Left ventricle myocardium inferior (tissue), 1 donor: ENCODE measurements at regions not wholly inside any gene's neighbourhood (a gene's known extent, or its start where the extent isn't known, plus 50 kb on each side); places are given as distances from the start of the nearest gene placed in this dataset.

Experiments
- DNase-seq: peaks from one replicate; pipeline ENCODE4 v3.0.0-alpha.2; 2020
- H3K27ac ChIP-seq: fragments of 200-600 bp; replicated peaks from 2 replicates; pipeline ENCODE4 v1.8.0; 2021
- H3K27me3 ChIP-seq: fragments of 200-600 bp; 2 replicates; pipeline ENCODE4 v1.8.0; 2021; ENCODE audit warnings: low read depth
- H3K36me3 ChIP-seq: fragments of 200-600 bp; 2 replicates; pipeline ENCODE4 v1.8.0; 2021
- H3K4me1 ChIP-seq: fragments of 200-600 bp; 2 replicates; pipeline ENCODE4 v1.8.0; 2021
- H3K4me3 ChIP-seq: fragments of 200-600 bp; 2 replicates; pipeline ENCODE4 v1.8.0; 2021; ENCODE audit warnings: mild to moderate bottlenecking, moderate library complexity
- H3K9me3 ChIP-seq: fragments of 200-600 bp; replicated peaks from 2 replicates; pipeline ENCODE4 v1.8.0; 2021
- intact Hi-C: fragments of 100-400 bp; cut with micrococcal nuclease; formaldehyde crosslinking; loops from one replicate; pipeline ENCODE4 v1.11.0; 2022
- TF ChIP-seq, protein P1 (sequence below): fragments of 200-600 bp; IDR thresholded peaks from 2 replicates; pipeline ENCODE4 v1.8.0; 2021; ENCODE audit warnings: antibody characterized with exemption, mild to moderate bottlenecking, borderline replicate concordance
- donor health status: DM: no; HTN: yes; CAD: no; lungs with severe emphysema.

DNA sequence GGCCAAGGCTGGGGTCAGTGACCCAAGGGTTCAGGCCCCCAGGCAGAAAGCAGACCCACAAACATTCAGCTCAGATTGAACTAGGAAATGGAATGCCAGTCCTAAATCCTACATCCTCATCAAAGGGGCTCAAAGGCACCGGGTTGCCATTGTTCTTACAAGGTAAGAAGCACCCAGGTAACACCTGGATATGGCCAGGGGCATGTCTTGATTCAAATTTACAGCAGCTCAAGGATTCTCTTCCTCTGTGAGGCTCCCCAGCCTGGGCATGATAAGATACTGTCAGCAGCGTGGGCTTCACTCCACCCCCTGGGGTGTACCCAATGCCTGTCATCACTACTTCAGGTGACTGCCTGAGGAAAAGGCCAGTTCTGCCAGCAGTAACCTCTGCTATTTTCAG lies 92.1 kb upstream of the FSTL4 start:
- intact Hi-C loops = no loop called here
- Histone ChIP-seq H3K9me3 (no peaks in the 10 kb centered on the region), H3K27ac (no peak overlapping the region), H3K4me3 (no peak overlapping the region), H3K36me3 (no peaks in the 10 kb centered on the region), H3K27me3 (peaks cover 3% of the 10 kb centered on the region), H3K4me1 (no peaks in the 10 kb centered on the region)
- no peak for DNase-seq
- TF ChIP-seq, protein P1, sequence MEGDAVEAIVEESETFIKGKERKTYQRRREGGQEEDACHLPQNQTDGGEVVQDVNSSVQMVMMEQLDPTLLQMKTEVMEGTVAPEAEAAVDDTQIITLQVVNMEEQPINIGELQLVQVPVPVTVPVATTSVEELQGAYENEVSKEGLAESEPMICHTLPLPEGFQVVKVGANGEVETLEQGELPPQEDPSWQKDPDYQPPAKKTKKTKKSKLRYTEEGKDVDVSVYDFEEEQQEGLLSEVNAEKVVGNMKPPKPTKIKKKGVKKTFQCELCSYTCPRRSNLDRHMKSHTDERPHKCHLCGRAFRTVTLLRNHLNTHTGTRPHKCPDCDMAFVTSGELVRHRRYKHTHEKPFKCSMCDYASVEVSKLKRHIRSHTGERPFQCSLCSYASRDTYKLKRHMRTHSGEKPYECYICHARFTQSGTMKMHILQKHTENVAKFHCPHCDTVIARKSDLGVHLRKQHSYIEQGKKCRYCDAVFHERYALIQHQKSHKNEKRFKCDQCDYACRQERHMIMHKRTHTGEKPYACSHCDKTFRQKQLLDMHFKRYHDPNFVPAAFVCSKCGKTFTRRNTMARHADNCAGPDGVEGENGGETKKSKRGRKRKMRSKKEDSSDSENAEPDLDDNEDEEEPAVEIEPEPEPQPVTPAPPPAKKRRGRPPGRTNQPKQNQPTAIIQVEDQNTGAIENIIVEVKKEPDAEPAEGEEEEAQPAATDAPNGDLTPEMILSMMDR = no peak

DNA sequence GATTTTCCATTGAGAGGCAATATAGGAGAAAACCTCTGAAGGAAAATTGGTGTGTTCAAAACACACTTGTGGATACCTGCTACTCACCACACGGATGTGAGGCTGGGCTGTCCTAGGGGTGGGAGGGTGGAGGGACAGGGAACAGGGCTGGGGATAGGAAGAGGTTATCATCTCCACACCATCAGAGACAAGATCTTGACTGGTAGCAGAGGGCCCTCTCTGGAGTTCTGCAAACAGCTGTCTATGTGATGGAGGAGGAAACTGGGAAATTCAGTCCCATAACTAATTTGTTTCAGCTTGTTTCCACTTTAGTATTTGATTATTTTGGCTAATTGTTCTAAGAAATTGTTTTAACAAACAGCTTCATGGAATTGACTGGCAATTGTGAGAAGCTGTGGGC lies 91.6 kb upstream of the FSTL4 start:
- intact Hi-C loops = no loop called here
- peaks cover 5% of the 10 kb centered on the region for H3K27me3 ChIP-seq
- H3K36me3 ChIP-seq = no peaks in the 10 kb centered on the region
- H3K9me3 ChIP-seq = no peaks in the 10 kb centered on the region
- no peak overlapping the region for H3K27ac ChIP-seq
- H3K4me1 ChIP-seq = no peaks in the 10 kb centered on the region
- TF ChIP-seq, protein P1 = no peak
- H3K4me3 ChIP-seq = no peak overlapping the region
- no peak for DNase-seq

DNA sequence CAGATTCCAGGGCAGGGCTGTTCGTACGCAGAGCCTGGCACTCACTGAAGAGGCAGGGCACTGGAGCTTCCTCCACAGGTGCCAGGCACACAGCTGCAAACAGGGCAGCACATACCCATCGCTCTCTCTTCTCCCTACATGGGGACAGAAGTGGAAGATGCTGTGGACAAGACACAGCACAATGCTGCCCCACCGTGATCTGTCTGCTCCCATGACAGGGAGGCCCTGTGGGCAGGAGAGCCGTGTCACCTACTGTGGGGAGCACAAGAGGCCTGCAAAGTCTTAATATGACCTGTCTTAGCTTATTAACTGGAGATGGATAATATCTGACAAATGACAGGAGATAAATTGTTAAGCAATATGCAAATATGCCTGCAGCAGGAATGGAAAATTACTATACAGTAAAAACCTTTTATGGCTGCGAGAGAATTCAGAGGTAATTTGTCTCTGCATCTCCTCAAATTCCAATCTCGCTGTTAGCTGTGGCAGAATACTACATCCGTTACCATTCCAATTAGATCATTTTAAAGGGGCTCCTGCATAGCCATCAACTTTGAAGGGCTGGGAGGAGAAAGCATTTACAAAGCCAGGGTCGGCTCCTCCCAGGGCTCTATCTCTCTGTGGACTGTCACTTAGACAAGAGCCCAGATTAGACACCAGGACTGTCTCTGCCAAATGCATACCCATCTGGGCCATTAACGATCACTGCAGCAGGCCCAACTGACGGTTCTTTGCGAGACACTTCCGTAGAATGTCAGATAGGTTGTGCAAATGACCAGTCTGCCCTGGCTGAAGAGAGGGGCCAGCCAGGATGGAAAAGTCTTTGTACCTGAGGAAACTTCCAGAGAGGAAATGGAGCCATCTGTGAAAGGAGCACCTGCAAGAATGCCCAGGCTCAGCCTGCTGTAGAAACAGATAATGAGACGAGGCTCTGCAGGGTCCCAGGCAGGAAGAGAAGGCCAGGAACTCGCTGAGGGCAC lies 90.7 kb upstream of the FSTL4 start:
- H3K9me3 ChIP-seq = no peaks in the 10 kb centered on the region
- no peak overlapping the region for H3K4me3 ChIP-seq
- peaks cover 9% of the 10 kb centered on the region for H3K27me3 ChIP-seq
- intact Hi-C loops = no loop called here
- no peaks in the 10 kb centered on the region for H3K36me3 ChIP-seq
- H3K27ac ChIP-seq = no peak overlapping the region
- H3K4me1 ChIP-seq = no peaks in the 10 kb centered on the region
- no peak for DNase-seq
- TF ChIP-seq, protein P1 = no peak

GRCh38 chr5:133701871-133702270 lies 89.5 kb upstream of the FSTL4 start:
- no peaks in the 10 kb centered on the region for H3K9me3 ChIP-seq
- no peak overlapping the region for H3K27ac ChIP-seq
- intact Hi-C loops = no loop called here
- TF ChIP-seq, protein P1 = no peak
- H3K36me3 ChIP-seq = no peaks in the 10 kb centered on the region
- no peak for DNase-seq
- H3K27me3 ChIP-seq = peaks cover 18% of the 10 kb centered on the region
- H3K4me3 ChIP-seq = no peak overlapping the region
- no peaks in the 10 kb centered on the region for H3K4me1 ChIP-seq

GRCh38 chr5:133700251-133700650 lies 87.9 kb upstream of the FSTL4 start:
- Histone ChIP-seq H3K9me3 (no peaks in the 10 kb centered on the region), H3K27ac (no peak overlapping the region), H3K4me1 (no peaks in the 10 kb centered on the region), H3K4me3 (no peak overlapping the region), H3K36me3 (no peaks in the 10 kb centered on the region), H3K27me3 (peaks cover 32% of the 10 kb centered on the region)
- intact Hi-C loops = no loop called here
- TF ChIP-seq, protein P1 = no peak
- no peak for DNase-seq
